ENCODE measurements at regions not wholly inside any gene's neighbourhood (a gene's known extent, or its start where the extent isn't known, plus 50 kb on each side); places are given as distances from the start of the nearest gene placed in this dataset.

- TF ChIP-seq CTCF (IDR thresholded peaks at IDR 0.05; ENCODE audit: poor library complexity) (no peak), EZH2phosphoT487 (IDR thresholded peaks at IDR 0.05; ENCODE audit: low read depth, severe bottlenecking, unreplicated experiment) (no peak)
Observed at GRCh38 chr2:37456479-37456878, 112.0 kb downstream of the QPCT start.
